ENCODE measurements at regions not wholly inside any gene's neighbourhood (a gene's known extent, or its start where the extent isn't known, plus 50 kb on each side); places are given as distances from the start of the nearest gene placed in this dataset.

DNA sequence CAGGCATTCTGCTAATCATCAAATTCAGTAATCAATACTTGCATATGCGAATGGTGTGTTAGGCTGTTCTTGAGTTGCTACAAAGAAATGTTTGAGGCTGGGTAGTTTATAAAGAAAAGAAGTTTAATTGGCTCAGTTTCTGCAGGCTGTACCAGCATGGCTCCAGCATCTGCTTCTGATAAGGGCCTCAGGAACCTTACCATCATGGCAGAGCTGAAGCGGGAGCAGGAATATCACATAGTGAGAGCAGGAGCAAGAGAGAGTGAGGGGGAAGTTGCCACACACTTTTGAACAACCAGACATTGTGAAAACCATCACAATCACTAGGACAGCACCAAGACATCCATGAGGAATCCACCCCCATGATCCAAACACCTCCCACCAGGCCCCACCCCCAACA lies 344.7 kb upstream of the FAM241A start:
- dilution Hi-C loops (cut with MboI; ENCODE audit: extremely low pct_ligation_motif_present, low sequenced_read_pairs): no loop called here
- H3K4me3 ChIP-seq (ENCODE audit: control insufficient read depth in 2 of 3, extremely low read depth in 1 of 3, insufficient read depth in 2 of 3, low read depth in 1 of 3, low read length in 3 of 3): no peak overlapping the region
- H2AFZ ChIP-seq (ENCODE audit: control insufficient read depth, low read length): no peak overlapping the region
- no peaks in the 10 kb centered on the region for H3K79me2 ChIP-seq (ENCODE audit: control insufficient read depth, insufficient read depth, low read length)
- no peaks in the 10 kb centered on the region for H3K9me1 ChIP-seq (ENCODE audit: control insufficient read depth, extremely low read depth, insufficient read depth, low read length)
- no peaks in the 10 kb centered on the region for H4K20me1 ChIP-seq (ENCODE audit: control insufficient read depth, extremely low read depth, insufficient read depth, low read length)
- H3K4me1 ChIP-seq (ENCODE audit: control insufficient read depth, extremely low read depth, insufficient read depth, low read length): no peaks in the 10 kb centered on the region
- H3K9ac ChIP-seq (ENCODE audit: control insufficient read depth, extremely low read depth, insufficient read depth, low read length): no peak overlapping the region
- no peak overlapping the region for H3K4me2 ChIP-seq (ENCODE audit: control insufficient read depth, extremely low read depth, insufficient read depth, low read depth, low read length)
- H3K9me3 ChIP-seq (ENCODE audit: control insufficient read depth, low read depth, low read length): no peaks in the 10 kb centered on the region
- H3K36me3 ChIP-seq (ENCODE audit: control insufficient read depth in 2 of 2, extremely low read depth in 1 of 2, insufficient read depth in 2 of 2, low read length in 2 of 2): no peaks in the 10 kb centered on the region
- DNase-seq (ENCODE audit: low read depth, low spot score) (no peak), FAIRE-seq (no peak)
- H3K27me3 ChIP-seq (ENCODE audit: control insufficient read depth, extremely low read depth, insufficient read depth, low read length): no peaks in the 10 kb centered on the region
- H3K27ac ChIP-seq (ENCODE audit: control insufficient read depth, insufficient read depth, low read length): no peak overlapping the region
- TF ChIP-seq, protein P1, sequence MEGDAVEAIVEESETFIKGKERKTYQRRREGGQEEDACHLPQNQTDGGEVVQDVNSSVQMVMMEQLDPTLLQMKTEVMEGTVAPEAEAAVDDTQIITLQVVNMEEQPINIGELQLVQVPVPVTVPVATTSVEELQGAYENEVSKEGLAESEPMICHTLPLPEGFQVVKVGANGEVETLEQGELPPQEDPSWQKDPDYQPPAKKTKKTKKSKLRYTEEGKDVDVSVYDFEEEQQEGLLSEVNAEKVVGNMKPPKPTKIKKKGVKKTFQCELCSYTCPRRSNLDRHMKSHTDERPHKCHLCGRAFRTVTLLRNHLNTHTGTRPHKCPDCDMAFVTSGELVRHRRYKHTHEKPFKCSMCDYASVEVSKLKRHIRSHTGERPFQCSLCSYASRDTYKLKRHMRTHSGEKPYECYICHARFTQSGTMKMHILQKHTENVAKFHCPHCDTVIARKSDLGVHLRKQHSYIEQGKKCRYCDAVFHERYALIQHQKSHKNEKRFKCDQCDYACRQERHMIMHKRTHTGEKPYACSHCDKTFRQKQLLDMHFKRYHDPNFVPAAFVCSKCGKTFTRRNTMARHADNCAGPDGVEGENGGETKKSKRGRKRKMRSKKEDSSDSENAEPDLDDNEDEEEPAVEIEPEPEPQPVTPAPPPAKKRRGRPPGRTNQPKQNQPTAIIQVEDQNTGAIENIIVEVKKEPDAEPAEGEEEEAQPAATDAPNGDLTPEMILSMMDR (optimal IDR thresholded peaks at IDR 0.05 in 1 of 3, IDR thresholded peaks at IDR 0.05 in 1 of 3, conservative IDR thresholded peaks at IDR 0.05 in 1 of 3; ENCODE audit: extremely low read depth in 1 of 3, insufficient read depth in 2 of 3, low read length in 3 of 3): no peak
- no peak for TF ChIP-seq EZH2 (IDR thresholded peaks at IDR 0.05; ENCODE audit: low read length)

DNA sequence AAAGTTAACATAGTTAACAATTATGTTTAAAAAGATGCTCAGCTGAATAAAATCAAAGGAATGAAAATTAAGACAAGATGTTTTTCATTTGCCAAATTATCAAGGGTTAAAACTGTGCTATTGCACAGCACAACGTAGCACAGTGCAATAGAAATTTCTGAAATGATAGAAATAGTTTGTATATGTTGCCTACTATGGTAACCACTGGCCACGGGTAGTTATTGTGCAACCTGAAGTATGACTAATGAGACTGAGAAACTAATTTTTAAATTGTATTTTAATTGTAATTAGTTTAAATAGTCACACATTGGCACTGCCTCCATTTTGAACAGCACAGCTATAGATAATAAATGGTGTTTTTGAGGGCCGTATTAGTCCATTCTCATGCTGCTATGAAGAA lies 343.1 kb upstream of the FAM241A start:
- DNase-seq (ENCODE audit: low read depth, low spot score) (no peak), FAIRE-seq (no peak)
- Histone ChIP-seq H3K27ac (ENCODE audit: control insufficient read depth, insufficient read depth, low read length) (no peak overlapping the region), H4K20me1 (ENCODE audit: control insufficient read depth, extremely low read depth, insufficient read depth, low read length) (no peaks in the 10 kb centered on the region), H3K4me1 (ENCODE audit: control insufficient read depth, extremely low read depth, insufficient read depth, low read length) (no peaks in the 10 kb centered on the region), H3K9ac (ENCODE audit: control insufficient read depth, extremely low read depth, insufficient read depth, low read length) (no peak overlapping the region), H3K36me3 (ENCODE audit: control insufficient read depth in 2 of 2, extremely low read depth in 1 of 2, insufficient read depth in 2 of 2, low read length in 2 of 2) (no peaks in the 10 kb centered on the region), H3K9me3 (ENCODE audit: control insufficient read depth, low read depth, low read length) (no peaks in the 10 kb centered on the region), H2AFZ (ENCODE audit: control insufficient read depth, low read length) (no peak overlapping the region), H3K4me3 (ENCODE audit: control insufficient read depth in 2 of 3, extremely low read depth in 1 of 3, insufficient read depth in 2 of 3, low read depth in 1 of 3, low read length in 3 of 3) (no peak overlapping the region), H3K27me3 (ENCODE audit: control insufficient read depth, extremely low read depth, insufficient read depth, low read length) (no peaks in the 10 kb centered on the region), H3K79me2 (ENCODE audit: control insufficient read depth, insufficient read depth, low read length) (no peaks in the 10 kb centered on the region), H3K4me2 (ENCODE audit: control insufficient read depth, extremely low read depth, insufficient read depth, low read depth, low read length) (no peak overlapping the region), H3K9me1 (ENCODE audit: control insufficient read depth, extremely low read depth, insufficient read depth, low read length) (no peaks in the 10 kb centered on the region)
- dilution Hi-C loops (cut with MboI; ENCODE audit: extremely low pct_ligation_motif_present, low sequenced_read_pairs): no loop called here
- TF ChIP-seq EZH2 (IDR thresholded peaks at IDR 0.05; ENCODE audit: low read length): no peak
- TF ChIP-seq, protein P1 (optimal IDR thresholded peaks at IDR 0.05 in 1 of 3, IDR thresholded peaks at IDR 0.05 in 1 of 3, conservative IDR thresholded peaks at IDR 0.05 in 1 of 3; ENCODE audit: extremely low read depth in 1 of 3, insufficient read depth in 2 of 3, low read length in 3 of 3): no peak

All from keratinocyte (primary cell).